ENCODE measurements at regions not wholly inside any gene's neighbourhood (a gene's known extent, or its start where the extent isn't known, plus 50 kb on each side); places are given as distances from the start of the nearest gene placed in this dataset.
"Not testable (repeated sequence)": the region's sequence is repeated elsewhere in the genome, so short reads cannot be mapped to it uniquely, and the experiment has no call there.

GRCh38 chr2:113351375-113352355 is 72.9 kb upstream of the PAX8 start:
- DNase-seq (ENCODE audit: low read depth) (peak; percentile 21), FAIRE-seq (no peak)
- H3K27me3 ChIP-seq (ENCODE audit: control insufficient read depth, insufficient read depth, low read length) = no peaks in the 10 kb centered on the region
- H3K36me3 ChIP-seq (ENCODE audit: control insufficient read depth, insufficient read depth, low read length) = peaks cover 2% of the 10 kb centered on the region
- no peak overlapping the region for H3K4me3 ChIP-seq (ENCODE audit: low read depth, low read length)
- TF ChIP-seq CTCF (IDR thresholded peaks at IDR 0.05; ENCODE audit: insufficient read depth, low read length, severe bottlenecking) = no peak

DNA sequence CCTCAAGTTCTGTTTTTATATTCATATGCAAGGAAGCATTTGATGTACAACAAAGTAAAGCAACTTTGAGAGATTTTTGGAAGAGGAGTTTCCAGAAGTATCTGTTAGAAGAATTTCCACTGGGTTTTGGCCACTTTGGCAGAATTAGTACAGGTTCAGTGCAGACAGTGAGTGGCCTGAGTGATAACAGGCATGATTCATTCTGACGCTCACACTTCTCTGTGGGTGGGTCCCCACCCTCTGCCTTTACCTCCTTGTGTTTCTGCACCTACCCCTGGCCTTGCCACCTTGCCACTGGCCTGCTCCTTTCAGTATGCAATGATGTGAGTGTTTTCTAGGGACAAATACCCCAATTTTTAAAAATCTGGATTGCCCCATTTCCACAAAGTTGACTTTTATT is 65.1 kb upstream of the PAX8 start:
- not testable (repeated sequence) for H3K36me3 ChIP-seq (ENCODE audit: control insufficient read depth, insufficient read depth, low read length); FAIRE-seq; H3K27me3 ChIP-seq (ENCODE audit: control insufficient read depth, insufficient read depth, low read length); H3K4me3 ChIP-seq (ENCODE audit: low read depth, low read length)
- peak; percentile 44 for DNase-seq (ENCODE audit: low read depth)

DNA sequence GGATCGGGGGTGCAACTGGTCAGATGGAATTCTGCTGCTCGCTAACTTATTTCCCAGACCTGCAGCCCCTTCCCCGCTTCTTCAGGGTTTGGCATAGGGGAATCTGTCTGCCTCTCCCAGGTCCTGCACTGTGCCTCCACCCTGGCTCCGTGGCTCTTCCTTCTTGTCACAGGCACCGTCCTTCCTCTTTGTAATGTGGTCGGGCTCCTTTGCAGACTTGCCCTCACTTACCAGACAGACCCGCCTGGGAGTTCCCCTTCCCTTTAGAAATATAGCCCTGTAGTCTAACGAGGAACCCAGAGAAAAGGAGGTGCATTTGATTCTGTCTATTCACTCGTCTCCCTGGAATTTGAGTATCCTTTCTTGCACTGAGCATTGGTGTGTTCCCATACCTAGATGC is 63.9 kb upstream of the PAX8 start:
- Histone ChIP-seq H3K4me3 (ENCODE audit: low read depth, low read length) (no peak overlapping the region), H3K36me3 (ENCODE audit: control insufficient read depth, insufficient read depth, low read length) (no peaks in the 10 kb centered on the region), H3K27me3 (ENCODE audit: control insufficient read depth, insufficient read depth, low read length) (no peaks in the 10 kb centered on the region)
- no peak for TF ChIP-seq CTCF (IDR thresholded peaks at IDR 0.05; ENCODE audit: insufficient read depth, low read length, severe bottlenecking)
- no peak for FAIRE-seq
- DNase-seq (ENCODE audit: low read depth) = no peak

GRCh38 chr2:113341870-113342253 is 63.1 kb upstream of the PAX8 start:
- FAIRE-seq; H3K27me3 ChIP-seq (ENCODE audit: control insufficient read depth, insufficient read depth, low read length); H3K4me3 ChIP-seq (ENCODE audit: low read depth, low read length); DNase-seq (ENCODE audit: low read depth); H3K36me3 ChIP-seq (ENCODE audit: control insufficient read depth, insufficient read depth, low read length): not testable (repeated sequence)

DNA sequence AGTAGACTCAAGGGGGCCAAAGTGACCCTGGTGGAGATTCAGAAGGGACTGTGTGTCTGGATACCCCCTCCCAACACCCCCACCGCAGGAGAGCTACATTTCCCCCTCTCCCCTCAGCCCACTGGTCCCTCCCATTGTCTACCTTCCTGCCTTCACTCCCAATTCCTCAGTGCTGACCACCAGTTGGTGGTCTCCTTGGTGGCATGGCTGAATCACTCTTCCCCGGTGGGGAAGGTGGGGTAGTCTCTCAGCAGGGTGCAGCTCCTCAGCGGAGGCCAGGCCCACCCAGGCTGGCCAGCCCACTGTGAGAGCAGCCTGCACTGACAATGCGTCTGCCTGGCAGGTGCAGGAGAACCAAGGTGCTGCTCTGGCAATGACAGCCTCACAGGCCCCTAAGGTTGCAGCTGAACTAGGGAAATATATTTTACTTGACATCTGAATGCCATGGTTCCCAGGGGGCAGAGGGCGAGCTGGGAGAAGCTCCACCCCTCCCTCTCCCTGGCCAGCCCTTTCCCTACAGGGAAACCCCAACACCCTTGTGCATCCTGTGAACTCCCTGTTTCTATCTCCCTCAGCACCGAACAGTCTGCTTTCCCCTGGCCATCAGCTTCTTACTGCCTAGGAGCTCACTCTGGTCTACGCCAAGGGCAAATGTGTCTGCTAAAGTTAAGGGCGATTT is 62.6 kb upstream of the PAX8 start:
- TF ChIP-seq CTCF (IDR thresholded peaks at IDR 0.05; ENCODE audit: insufficient read depth, low read length, severe bottlenecking) = no peak
- H3K4me3 ChIP-seq (ENCODE audit: low read depth, low read length) = no peak overlapping the region
- no peak for FAIRE-seq

GRCh38 chr2:113337809-113338208 is 59.1 kb upstream of the PAX8 start:
- TF ChIP-seq CTCF (IDR thresholded peaks at IDR 0.05; ENCODE audit: insufficient read depth, low read length, severe bottlenecking) = no peak
- DNase-seq (ENCODE audit: low read depth) = no peak
- no peaks in the 10 kb centered on the region for H3K27me3 ChIP-seq (ENCODE audit: control insufficient read depth, insufficient read depth, low read length)
- H3K36me3 ChIP-seq (ENCODE audit: control insufficient read depth, insufficient read depth, low read length) = peaks cover 2% of the 10 kb centered on the region
- no peak overlapping the region for H3K4me3 ChIP-seq (ENCODE audit: low read depth, low read length)
- FAIRE-seq = peak; percentile 80

More for the DNA sequence above, 62.6 kb upstream of the PAX8 start:
- Histone ChIP-seq H3K36me3 (ENCODE audit: control insufficient read depth, insufficient read depth, low read length) (peaks cover 2% of the 10 kb centered on the region), H3K27me3 (ENCODE audit: control insufficient read depth, insufficient read depth, low read length) (no peaks in the 10 kb centered on the region)
- no peak for DNase-seq (ENCODE audit: low read depth)

DNA sequence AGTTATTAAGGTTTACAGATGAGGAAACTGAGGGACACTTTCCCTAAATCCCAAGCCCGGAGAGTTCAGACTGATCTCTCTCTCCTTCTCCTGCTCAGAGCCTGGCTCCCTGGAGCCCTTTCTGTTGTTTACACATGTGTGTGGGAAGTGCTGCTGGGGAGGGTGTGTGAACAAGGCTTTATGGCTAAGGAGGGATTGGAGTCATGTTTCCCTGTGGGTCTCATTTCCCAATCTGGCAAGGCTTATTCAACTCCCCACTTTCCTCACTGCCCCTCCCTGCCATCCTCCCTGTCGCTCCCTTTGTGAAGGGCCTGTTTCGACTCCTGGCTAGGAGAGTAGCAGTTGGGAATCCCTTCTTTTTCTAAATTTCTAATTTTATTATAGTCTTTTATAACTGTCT is 57.3 kb upstream of the PAX8 start:
- not testable (repeated sequence) for H3K36me3 ChIP-seq (ENCODE audit: control insufficient read depth, insufficient read depth, low read length); FAIRE-seq; H3K27me3 ChIP-seq (ENCODE audit: control insufficient read depth, insufficient read depth, low read length); H3K4me3 ChIP-seq (ENCODE audit: low read depth, low read length)
- DNase-seq (ENCODE audit: low read depth) = peak; percentile 80
